ENCODE measurements at regions not wholly inside any gene's neighbourhood (a gene's known extent, or its start where the extent isn't known, plus 50 kb on each side); places are given as distances from the start of the nearest gene placed in this dataset.
A peak's percentile ranks its signal among the peaks of the same experiment; 100 is the strongest.

GRCh38 chr5:124460642-124461041, 285.8 kb downstream of the ZNF608 start:
- Histone ChIP-seq H3K27ac (no peak overlapping the region), H3K36me3 (replicated peaks) (no peaks in the 10 kb centered on the region), H3K27me3 (replicated peaks) (no peaks in the 10 kb centered on the region), H3K4me3 (ENCODE audit: low read depth, low read length) (no peak overlapping the region)
- no peak for DNase-seq
- TF ChIP-seq, protein P1, sequence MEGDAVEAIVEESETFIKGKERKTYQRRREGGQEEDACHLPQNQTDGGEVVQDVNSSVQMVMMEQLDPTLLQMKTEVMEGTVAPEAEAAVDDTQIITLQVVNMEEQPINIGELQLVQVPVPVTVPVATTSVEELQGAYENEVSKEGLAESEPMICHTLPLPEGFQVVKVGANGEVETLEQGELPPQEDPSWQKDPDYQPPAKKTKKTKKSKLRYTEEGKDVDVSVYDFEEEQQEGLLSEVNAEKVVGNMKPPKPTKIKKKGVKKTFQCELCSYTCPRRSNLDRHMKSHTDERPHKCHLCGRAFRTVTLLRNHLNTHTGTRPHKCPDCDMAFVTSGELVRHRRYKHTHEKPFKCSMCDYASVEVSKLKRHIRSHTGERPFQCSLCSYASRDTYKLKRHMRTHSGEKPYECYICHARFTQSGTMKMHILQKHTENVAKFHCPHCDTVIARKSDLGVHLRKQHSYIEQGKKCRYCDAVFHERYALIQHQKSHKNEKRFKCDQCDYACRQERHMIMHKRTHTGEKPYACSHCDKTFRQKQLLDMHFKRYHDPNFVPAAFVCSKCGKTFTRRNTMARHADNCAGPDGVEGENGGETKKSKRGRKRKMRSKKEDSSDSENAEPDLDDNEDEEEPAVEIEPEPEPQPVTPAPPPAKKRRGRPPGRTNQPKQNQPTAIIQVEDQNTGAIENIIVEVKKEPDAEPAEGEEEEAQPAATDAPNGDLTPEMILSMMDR (IDR thresholded peaks at IDR 0.05; ENCODE audit: low read depth, low read length, missing control alignments), result no peak
- in situ Hi-C loops (cut with HindIII; ENCODE audit: low pct_ligation_motif_present, low sequenced_read_pairs), result no loop called here

- Histone ChIP-seq H3K27ac (no peak overlapping the region), H3K27me3 (replicated peaks) (no peaks in the 10 kb centered on the region), H3K36me3 (replicated peaks) (no peaks in the 10 kb centered on the region), H3K4me3 (ENCODE audit: low read depth, low read length) (no peak overlapping the region)
- TF ChIP-seq, protein P1 (IDR thresholded peaks at IDR 0.05; ENCODE audit: low read depth, low read length, missing control alignments), result no peak
- DNase-seq, result no peak
- in situ Hi-C loops (cut with HindIII; ENCODE audit: low pct_ligation_motif_present, low sequenced_read_pairs), result no loop called here
Observed at GRCh38 chr5:124459984-124460383, 286.5 kb downstream of the ZNF608 start.

DNA sequence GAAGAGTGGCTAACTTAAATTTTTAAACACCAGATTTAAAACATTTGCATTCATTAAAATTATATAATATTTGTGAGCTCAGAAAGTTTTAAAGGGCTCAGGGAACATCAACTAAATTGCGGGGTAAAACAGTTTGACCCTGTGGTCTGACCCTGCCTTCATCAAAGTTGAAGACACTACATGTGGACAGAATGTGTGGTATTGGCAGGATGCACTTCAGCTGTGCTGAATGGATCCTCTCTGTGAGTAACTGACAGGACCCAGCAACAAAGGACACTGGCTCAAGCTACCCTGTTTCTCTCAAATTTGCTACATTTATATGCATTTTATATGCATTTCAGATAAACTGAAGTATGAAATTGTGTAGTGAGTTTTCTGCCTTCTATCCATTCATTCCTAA, 288.5 kb downstream of the ZNF608 start:
- Histone ChIP-seq H3K27ac (no peak overlapping the region), H3K36me3 (replicated peaks) (no peaks in the 10 kb centered on the region), H3K4me3 (ENCODE audit: low read depth, low read length) (no peak overlapping the region), H3K27me3 (replicated peaks) (no peaks in the 10 kb centered on the region)
- DNase-seq, result no peak
- in situ Hi-C loops (cut with HindIII; ENCODE audit: low pct_ligation_motif_present, low sequenced_read_pairs), result no loop called here
- TF ChIP-seq, protein P1 (IDR thresholded peaks at IDR 0.05; ENCODE audit: low read depth, low read length, missing control alignments), result no peak

DNA sequence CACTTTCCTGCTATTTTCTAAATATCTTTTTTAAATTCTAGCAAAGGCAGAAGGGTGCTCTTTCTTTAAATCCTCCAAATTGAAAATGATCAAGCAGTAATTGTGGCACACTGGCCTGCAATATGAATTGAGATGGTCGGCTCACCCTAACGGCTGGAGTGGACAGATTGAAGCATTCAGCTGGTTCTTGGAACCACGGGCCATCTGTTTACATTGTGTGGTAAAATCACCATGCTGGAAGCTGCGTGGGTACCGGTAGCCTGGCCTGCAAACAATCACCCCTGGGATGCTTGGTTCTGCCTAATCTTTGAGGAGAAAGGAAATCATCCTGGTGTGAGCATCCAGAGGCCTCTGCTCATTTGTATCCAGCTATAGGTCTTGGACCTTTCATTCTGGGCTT, 289.3 kb downstream of the ZNF608 start:
- in situ Hi-C loops (cut with HindIII; ENCODE audit: low pct_ligation_motif_present, low sequenced_read_pairs), result no loop called here

DNA sequence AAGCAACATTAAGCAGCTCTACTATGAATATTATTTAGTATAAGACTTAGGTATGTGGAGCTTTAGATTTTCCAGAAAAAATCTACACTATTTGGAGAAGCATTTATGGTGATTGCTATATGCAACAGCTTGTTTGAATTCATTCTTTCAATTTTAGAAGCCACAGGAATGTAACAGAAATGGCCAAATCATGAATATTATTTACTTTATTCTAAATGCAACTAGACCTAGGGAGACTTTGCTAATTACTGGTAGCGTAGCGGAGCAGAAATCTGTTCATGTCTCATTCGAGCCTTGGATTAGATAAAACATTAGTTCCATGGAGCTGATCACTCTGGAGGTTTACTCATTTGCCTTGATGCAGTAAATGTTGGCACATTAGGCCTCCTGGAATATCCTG, 290.2 kb downstream of the ZNF608 start:
- no peak for DNase-seq
- in situ Hi-C loops (cut with HindIII; ENCODE audit: low pct_ligation_motif_present, low sequenced_read_pairs), result no loop called here

More for the DNA sequence above, 289.3 kb downstream of the ZNF608 start:
- TF ChIP-seq, protein P1 (IDR thresholded peaks at IDR 0.05; ENCODE audit: low read depth, low read length, missing control alignments), result no peak
- Histone ChIP-seq H3K27me3 (replicated peaks) (no peaks in the 10 kb centered on the region), H3K4me3 (ENCODE audit: low read depth, low read length) (no peak overlapping the region), H3K27ac (no peak overlapping the region), H3K36me3 (replicated peaks) (no peaks in the 10 kb centered on the region)
- DNase-seq, result no peak

GRCh38 chr5:124454081-124454480, 292.4 kb downstream of the ZNF608 start:
- in situ Hi-C loops (cut with HindIII; ENCODE audit: low pct_ligation_motif_present, low sequenced_read_pairs), result no loop called here
- Histone ChIP-seq H3K27me3 (replicated peaks) (no peaks in the 10 kb centered on the region), H3K36me3 (replicated peaks) (no peaks in the 10 kb centered on the region), H3K27ac (peak overlapping the region; percentile 75), H3K4me3 (ENCODE audit: low read depth, low read length) (no peak overlapping the region)
- DNase-seq, result no peak
- TF ChIP-seq, protein P1 (IDR thresholded peaks at IDR 0.05; ENCODE audit: low read depth, low read length, missing control alignments), result no peak

More for the DNA sequence above, 290.2 kb downstream of the ZNF608 start:
- TF ChIP-seq, protein P1 (IDR thresholded peaks at IDR 0.05; ENCODE audit: low read depth, low read length, missing control alignments), result no peak
- Histone ChIP-seq H3K27me3 (replicated peaks) (no peaks in the 10 kb centered on the region), H3K36me3 (replicated peaks) (no peaks in the 10 kb centered on the region), H3K27ac (no peak overlapping the region), H3K4me3 (ENCODE audit: low read depth, low read length) (no peak overlapping the region)
